ENCODE measurements at regions not wholly inside any gene's neighbourhood (a gene's known extent, or its start where the extent isn't known, plus 50 kb on each side); places are given as distances from the start of the nearest gene placed in this dataset.

DNA sequence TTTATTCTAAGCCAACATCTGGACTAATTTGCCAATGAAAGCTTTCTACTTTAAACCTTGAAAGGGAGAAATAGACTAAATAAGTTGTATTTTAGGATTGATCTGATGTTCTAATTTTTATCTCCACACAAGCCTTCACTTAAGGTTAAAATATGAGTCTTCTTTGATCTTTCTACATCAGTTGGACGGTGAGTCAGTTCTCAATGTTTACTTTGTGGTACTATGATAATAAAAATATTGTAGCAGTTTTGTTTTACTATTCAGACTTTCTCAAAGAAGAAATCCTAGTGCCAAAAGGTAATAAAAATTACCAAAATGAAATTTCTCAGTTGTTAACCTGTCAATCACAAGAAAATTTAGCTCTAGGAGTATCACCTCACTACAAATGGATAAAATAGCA lies 203.5 kb upstream of the RGMB start:
- TF ChIP-seq GABPA (IDR thresholded peaks at IDR 0.05; ENCODE audit: low read depth) (no peak), REST (IDR thresholded peaks at IDR 0.05; ENCODE audit: insufficient replicate concordance, low read depth) (no peak), SPI1 (IDR thresholded peaks at IDR 0.05; ENCODE audit: borderline replicate concordance, low read depth) (no peak), POLR2AphosphoS5 (IDR thresholded peaks at IDR 0.05; ENCODE audit: low read depth) (no peak)
- TF ChIP-seq, protein P1, sequence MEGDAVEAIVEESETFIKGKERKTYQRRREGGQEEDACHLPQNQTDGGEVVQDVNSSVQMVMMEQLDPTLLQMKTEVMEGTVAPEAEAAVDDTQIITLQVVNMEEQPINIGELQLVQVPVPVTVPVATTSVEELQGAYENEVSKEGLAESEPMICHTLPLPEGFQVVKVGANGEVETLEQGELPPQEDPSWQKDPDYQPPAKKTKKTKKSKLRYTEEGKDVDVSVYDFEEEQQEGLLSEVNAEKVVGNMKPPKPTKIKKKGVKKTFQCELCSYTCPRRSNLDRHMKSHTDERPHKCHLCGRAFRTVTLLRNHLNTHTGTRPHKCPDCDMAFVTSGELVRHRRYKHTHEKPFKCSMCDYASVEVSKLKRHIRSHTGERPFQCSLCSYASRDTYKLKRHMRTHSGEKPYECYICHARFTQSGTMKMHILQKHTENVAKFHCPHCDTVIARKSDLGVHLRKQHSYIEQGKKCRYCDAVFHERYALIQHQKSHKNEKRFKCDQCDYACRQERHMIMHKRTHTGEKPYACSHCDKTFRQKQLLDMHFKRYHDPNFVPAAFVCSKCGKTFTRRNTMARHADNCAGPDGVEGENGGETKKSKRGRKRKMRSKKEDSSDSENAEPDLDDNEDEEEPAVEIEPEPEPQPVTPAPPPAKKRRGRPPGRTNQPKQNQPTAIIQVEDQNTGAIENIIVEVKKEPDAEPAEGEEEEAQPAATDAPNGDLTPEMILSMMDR (IDR thresholded peaks at IDR 0.05; ENCODE audit: insufficient read depth, low read length): no peak

DNA sequence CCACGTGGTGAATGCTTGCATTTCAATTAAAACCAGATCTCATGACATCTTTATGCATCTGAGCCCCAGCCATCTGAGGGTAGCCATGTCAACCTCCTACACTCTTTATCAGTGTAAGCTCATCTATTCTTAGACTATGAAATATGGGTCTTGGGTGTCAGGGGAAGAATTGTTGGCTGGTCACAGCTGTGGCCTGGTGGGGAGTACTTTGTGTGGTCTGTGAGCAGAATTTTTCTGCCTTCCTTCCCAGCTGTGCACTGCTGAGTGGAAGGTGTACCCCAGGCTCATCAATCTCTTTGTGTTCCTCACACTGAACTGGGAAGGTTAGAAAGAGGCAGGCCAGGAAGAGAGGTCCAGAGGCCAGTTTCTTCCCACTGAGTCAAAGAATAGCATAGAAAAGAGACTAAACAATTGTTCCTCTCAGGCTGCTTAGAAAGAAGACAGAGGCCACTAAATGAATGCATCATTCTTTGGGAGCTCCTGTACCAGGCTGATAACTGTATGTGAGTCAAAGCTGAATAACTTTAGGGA lies 202.7 kb upstream of the RGMB start:
- TF ChIP-seq POLR2AphosphoS5 (IDR thresholded peaks at IDR 0.05; ENCODE audit: low read depth) (no peak), REST (IDR thresholded peaks at IDR 0.05; ENCODE audit: insufficient replicate concordance, low read depth) (no peak), GABPA (IDR thresholded peaks at IDR 0.05; ENCODE audit: low read depth) (no peak), SPI1 (IDR thresholded peaks at IDR 0.05; ENCODE audit: borderline replicate concordance, low read depth) (no peak)
- TF ChIP-seq, protein P1 (IDR thresholded peaks at IDR 0.05; ENCODE audit: insufficient read depth, low read length): no peak
- H3K27ac ChIP-seq (replicated peaks): no peak overlapping the region
- no peak overlapping the region for H3K4me3 ChIP-seq (replicated peaks; ENCODE audit: insufficient read depth, low read length)
- no peaks in the 10 kb centered on the region for H3K27me3 ChIP-seq (ENCODE audit: insufficient read depth, poor library complexity, severe bottlenecking)
- DNase-seq (ENCODE audit: low read depth in 1 of 2, low spot score in 1 of 2): no peak

More for the DNA sequence above, 203.5 kb upstream of the RGMB start:
- H3K4me3 ChIP-seq (replicated peaks; ENCODE audit: insufficient read depth, low read length): no peak overlapping the region
- no peak for DNase-seq (ENCODE audit: low read depth in 1 of 2, low spot score in 1 of 2)
- H3K27me3 ChIP-seq (ENCODE audit: insufficient read depth, poor library complexity, severe bottlenecking): no peaks in the 10 kb centered on the region
- H3K27ac ChIP-seq (replicated peaks): no peak overlapping the region

- Histone ChIP-seq H3K4me3 (replicated peaks; ENCODE audit: insufficient read depth, low read length) (no peak overlapping the region), H3K27me3 (ENCODE audit: insufficient read depth, poor library complexity, severe bottlenecking) (no peaks in the 10 kb centered on the region), H3K27ac (replicated peaks) (no peak overlapping the region)
- DNase-seq (ENCODE audit: low read depth in 1 of 2, low spot score in 1 of 2): no peak
- TF ChIP-seq POLR2AphosphoS5 (IDR thresholded peaks at IDR 0.05; ENCODE audit: low read depth) (no peak), REST (IDR thresholded peaks at IDR 0.05; ENCODE audit: insufficient replicate concordance, low read depth) (no peak), SPI1 (IDR thresholded peaks at IDR 0.05; ENCODE audit: borderline replicate concordance, low read depth) (no peak), GABPA (IDR thresholded peaks at IDR 0.05; ENCODE audit: low read depth) (no peak)
- TF ChIP-seq, protein P1 (IDR thresholded peaks at IDR 0.05; ENCODE audit: insufficient read depth, low read length): no peak
These were observed 199.6 kb upstream of the RGMB start for GRCh38 chr5:98573834-98574320.
